D721Med (cell line): ENCODE measurements at regions not wholly inside any gene's neighbourhood (a gene's known extent, or its start where the extent isn't known, plus 50 kb on each side); places are given as distances from the start of the nearest gene placed in this dataset.

Experiments used
- DNase-seq: peaks from one replicate; pipeline ENCODE4 v3.0.0; 2011; ENCODE audit warnings: low spot score; ENCODE audit not compliant: insufficient read length
- FAIRE-seq: peaks from 2 replicates; lab custom pipeline; 2011; peaks lifted over from hg19 to GRCh38; lab: Jason Lieb, UNC
- TF ChIP-seq, protein P1 (sequence below): IDR thresholded peaks from 2 replicates; pipeline ENCODE4 v1.5.1; 2012; ENCODE audit warnings: mild to moderate bottlenecking, control low read depth; ENCODE audit not compliant: insufficient read depth; ENCODE audit errors: missing control alignments

- DNase-seq (no peak), FAIRE-seq (no peak)
- TF ChIP-seq, protein P1, sequence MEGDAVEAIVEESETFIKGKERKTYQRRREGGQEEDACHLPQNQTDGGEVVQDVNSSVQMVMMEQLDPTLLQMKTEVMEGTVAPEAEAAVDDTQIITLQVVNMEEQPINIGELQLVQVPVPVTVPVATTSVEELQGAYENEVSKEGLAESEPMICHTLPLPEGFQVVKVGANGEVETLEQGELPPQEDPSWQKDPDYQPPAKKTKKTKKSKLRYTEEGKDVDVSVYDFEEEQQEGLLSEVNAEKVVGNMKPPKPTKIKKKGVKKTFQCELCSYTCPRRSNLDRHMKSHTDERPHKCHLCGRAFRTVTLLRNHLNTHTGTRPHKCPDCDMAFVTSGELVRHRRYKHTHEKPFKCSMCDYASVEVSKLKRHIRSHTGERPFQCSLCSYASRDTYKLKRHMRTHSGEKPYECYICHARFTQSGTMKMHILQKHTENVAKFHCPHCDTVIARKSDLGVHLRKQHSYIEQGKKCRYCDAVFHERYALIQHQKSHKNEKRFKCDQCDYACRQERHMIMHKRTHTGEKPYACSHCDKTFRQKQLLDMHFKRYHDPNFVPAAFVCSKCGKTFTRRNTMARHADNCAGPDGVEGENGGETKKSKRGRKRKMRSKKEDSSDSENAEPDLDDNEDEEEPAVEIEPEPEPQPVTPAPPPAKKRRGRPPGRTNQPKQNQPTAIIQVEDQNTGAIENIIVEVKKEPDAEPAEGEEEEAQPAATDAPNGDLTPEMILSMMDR, result no peak
These were observed 50.5 kb upstream of the SPATA13 start for GRCh38 chr13:24110011-24110410.
